ENCODE measurements at regions not wholly inside any gene's neighbourhood (a gene's known extent, or its start where the extent isn't known, plus 50 kb on each side); places are given as distances from the start of the nearest gene placed in this dataset.

GRCh38 chr10:71078454-71079145 is 133.8 kb upstream of the UNC5B start:
- TF ChIP-seq CTCF (IDR thresholded peaks at IDR 0.05) (no peak), POLR2A (IDR thresholded peaks at IDR 0.05) (no peak)

All from testis (tissue), 2 donors.